ENCODE measurements at regions not wholly inside any gene's neighbourhood (a gene's known extent, or its start where the extent isn't known, plus 50 kb on each side); places are given as distances from the start of the nearest gene placed in this dataset.

DNA sequence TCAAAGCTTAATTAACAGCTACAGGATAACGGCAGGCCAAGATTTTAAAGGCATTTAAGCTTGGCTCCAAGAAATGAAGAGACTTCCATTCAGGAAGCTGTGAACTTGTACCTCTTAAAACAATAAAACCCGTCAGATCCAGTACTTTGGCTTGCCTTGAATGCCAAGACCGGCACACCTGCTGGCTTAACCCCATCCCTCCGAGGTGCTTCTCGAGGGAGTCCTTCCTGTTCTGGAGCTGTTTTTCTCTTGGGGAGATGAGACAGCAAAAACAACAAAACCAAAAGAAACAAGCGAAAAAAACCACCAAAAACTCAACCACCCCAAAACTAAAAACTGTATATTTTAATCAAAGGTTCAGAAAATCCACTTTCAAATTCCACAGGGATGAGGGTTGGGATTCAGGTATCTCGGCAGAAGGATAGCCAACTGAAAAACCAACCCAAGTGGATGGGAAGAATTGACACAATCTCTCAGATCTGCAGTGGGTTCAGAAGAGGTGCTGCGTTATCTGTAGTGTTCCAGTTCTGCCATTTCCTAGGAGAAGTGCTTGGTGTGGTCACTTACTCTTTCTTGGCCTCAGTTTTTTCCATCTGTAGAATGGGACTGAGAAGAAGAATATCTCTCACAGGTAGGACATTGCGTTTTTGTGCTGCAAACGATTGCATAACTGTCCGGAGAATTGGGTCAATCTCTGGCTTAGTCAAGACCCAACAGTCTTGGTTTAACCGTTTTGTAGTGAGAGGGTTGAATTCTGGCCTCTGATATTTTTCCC is 420.1 kb downstream of the VRK1 start:
- no peak for DNase-seq
- intact Hi-C loops (cut with DNase I), result no loop called here
- ATAC-seq (ENCODE audit: poor library complexity), result no peak

DNA sequence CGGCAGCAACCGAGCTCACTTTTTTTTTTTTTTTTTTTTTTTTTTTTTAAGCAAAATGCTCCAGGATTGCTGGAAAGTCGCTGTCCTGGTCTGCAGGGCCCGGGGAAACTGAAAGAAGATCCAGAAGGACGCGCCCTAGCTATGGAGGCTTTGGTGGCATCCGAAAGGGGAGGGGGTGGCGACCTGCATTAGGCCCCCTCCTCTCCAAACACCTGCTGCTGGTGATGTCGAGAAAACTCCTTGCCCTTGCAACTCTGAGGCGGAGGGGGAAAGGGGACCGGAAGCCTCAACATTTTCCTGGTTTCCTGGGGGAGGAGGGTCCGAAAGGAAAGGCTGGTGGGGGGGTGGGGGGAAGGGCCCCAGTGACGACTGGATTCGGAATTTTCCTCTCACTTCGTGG is 421.1 kb downstream of the VRK1 start:
- ATAC-seq (ENCODE audit: poor library complexity) (no peak), DNase-seq (no peak)
- intact Hi-C loops (cut with DNase I), result no loop called here

DNA sequence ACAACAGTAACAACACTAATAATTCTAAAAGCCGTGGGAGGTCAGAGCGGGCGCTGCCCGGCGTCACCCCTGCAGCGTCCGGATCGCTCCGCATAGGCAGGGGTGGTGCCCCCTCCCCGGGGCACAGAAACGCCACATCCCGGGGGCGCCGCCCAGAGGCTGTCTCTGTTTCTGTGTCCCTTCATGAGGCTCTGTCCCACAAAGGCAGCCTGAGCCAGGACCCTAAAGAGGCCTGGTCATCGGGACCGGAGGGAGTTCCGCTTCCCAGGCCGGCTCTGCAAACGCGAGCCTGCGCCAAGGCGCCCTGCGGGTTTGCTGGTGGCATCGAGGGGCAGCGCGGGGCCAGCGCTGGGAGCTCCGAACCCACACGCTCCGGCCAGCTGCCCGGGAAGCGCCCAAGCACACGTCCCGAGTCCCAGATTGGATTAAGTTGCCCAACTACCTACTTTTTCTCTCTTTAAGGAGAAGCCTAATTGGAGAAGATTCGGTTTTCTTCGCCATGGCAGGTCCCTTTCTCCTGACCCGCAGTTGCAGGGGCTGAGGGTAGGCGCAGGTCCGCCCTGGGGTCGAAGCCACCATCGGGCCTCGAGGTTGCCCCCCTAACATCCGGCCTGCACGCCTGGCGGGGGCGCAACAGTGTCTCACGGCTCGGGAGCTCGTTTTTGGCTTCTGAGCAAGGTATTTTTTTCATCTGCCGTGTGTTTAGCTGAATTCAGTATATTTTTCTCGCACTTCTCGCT is 421.7 kb downstream of the VRK1 start:
- intact Hi-C loops (cut with DNase I), result no loop called here
- DNase-seq (peak; percentile 40), ATAC-seq (ENCODE audit: poor library complexity) (no peak)

DNA sequence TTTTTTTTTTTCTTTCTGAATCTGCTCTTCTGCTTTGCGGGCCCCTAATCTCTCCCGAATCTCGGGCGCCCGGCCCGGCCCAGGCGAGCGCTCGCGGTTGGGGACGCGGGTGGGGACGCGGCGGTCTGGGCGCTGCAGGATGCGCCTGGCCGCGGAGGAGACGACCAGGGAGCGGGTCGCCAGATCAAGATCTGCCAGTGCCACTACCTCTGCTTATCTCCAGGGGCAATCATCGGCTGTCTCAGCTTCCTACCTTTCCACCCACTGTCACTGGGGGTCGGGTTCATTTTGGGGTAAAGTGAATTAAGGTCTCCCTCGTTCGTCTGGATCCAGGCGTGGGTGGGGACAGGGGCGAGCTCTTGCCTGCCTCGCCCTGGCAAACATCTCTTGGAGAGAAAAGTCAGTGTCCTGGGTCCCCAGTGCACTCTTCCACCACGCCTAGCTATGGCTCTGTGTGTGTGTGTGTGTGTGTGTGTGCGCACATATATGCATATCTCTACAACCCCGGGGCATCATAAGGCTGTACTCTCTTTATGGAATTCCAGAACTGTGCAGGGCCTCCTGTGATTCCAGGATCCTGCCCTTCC is 422.3 kb downstream of the VRK1 start:
- no peak for DNase-seq
- intact Hi-C loops (cut with DNase I), result no loop called here
- ATAC-seq (ENCODE audit: poor library complexity), result no peak

DNA sequence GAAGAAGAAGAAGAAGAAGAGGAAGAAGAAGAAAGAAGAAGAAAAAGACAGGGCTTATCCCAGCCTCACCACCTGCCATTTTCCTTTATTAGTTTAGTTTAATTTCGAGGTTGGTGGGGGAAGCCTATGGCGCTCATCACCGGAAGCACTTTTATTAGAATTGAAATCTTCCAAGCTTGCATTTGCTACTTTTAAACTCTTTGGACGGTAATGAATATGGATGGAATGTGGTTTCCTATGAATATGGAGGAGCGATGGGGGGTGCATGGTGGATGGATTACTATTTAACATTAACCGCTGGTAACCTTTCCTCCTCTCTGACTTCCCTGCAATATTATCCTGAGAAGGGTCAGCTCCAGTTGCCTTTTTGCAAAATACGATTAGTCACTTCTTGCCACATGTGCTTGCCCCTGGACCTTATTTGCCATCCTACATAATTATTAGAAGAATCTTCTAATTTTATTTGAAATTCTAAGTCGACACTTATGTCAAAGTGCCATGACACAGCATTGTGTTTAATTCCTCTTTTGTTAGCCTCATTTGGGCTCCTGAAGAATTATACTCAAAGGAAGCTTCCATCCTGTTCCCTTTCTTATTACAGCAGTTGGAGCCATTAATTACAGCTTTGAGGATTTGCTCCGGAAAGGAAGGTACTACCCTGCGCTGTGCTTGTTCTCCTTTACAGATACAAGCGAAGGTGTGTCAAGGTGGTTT is 424.5 kb downstream of the VRK1 start:
- no peak for DNase-seq
- ATAC-seq (ENCODE audit: poor library complexity), result no peak
- intact Hi-C loops (cut with DNase I), result no loop called here

DNA sequence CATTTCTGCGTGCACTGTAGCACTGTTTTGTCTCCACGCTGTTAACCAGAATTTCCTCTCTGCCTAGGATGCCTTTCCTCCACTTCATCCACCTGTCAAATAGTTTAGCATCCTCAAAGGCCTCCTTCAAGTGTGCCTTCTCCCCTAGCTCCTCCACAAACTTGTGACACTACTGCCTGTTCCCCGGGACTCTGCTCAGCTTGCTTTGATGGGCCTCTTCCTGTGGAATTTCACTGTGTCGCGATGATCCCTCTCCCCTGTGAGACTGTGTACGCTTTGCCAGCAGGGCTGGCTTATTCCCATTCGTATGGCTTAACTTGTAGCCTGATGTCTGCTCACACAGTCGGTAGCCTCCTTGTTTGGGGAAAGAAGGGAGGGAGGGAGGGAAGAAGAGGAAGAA is 426.8 kb downstream of the VRK1 start:
- intact Hi-C loops (cut with DNase I), result no loop called here
- DNase-seq (no peak), ATAC-seq (ENCODE audit: poor library complexity) (no peak)

DNA sequence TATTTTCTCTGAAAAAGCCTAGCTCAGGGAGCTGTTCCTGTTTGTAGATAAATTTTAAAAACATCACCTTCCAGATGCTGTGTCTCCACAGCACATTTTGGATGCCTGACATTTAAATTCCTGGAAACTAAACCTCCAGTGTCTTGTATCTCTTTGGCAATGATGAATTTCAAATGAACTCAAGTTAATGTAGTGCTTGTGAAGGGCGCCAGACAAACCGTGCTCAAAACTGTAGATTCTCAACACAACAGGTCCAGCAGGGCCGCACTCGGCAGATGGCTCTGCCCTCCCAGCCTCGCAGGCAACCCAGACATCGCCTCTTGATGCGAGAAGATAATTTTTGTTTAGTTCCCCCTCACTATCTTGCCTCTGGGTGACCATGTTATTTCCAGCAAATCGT is 432.9 kb downstream of the VRK1 start:
- DNase-seq (no peak), ATAC-seq (ENCODE audit: poor library complexity) (no peak)
- intact Hi-C loops (cut with DNase I), result no loop called here

DNA sequence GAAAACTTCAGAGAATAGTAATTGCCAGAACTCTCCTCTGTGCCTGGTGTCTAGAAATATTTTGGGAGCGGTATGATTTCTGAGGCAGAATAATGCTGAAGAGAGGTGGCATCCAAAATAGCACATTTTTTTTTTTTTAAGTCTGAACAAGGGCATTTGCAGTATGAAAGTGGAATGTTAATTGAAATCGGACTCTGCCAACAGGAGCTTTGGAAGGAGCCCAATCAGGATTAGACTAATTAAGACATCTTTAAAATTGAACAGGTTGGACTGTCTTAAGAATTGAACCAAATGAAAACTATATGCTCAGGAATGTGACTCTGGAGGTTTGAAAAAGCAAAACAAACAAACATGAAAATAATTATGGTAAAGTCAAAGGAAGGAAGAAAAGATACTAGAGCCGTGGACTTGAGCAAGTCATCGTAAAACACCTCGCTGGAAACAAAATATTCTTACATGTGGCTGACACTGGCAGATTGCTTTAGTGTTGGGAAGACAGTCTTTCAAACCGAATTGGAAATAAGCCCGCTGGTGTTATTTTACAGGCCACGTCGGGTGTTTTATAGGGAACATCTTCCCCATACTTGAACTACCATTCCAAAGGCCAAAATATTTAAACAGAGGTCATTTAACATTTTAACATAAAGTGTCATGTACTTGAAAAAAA is 436.3 kb downstream of the VRK1 start:
- DNase-seq (no peak), ATAC-seq (ENCODE audit: poor library complexity) (no peak)
- intact Hi-C loops (cut with DNase I), result no loop called here

DNA sequence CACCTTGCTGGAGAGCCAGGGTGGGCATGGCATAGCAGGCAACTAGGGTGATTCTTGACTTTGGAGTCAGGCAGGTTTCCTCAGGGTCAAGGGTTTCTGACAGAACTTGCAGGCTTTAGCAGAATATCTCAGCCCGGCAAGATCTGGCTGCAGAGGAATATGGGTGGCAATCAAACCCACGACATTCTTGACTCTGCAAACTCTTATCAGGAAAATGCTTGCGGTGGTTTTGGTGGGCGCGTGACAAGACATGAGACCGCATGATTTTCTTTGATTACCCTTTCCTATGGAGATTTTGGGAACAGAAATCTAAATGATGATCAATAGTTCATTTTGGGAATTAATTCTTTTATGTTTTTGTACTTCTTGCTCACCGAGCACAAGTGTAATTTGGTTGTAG is 449.5 kb downstream of the VRK1 start:
- intact Hi-C loops (cut with DNase I), result no loop called here
- no peak for ATAC-seq (ENCODE audit: poor library complexity)
- no peak for DNase-seq

DNA sequence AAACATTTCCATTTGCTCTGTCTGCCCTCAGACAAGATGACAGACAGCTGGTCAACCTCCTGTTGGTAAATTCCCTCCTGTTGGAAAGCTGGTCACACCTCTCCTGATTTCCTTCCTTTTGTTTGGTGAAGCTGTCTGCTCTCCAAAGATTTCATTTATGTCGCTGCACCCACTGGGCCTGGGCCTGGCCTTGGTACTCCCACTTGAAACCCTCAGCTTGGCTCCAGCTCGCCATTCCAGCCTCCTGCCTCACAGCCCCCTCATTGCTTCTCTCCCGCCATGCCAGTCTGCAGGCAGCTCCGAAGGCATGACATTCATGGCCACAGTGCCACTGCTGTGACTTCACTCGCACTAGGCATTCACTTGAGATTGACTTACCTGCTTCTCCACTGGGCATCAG is 451.8 kb downstream of the VRK1 start:
- DNase-seq (no peak), ATAC-seq (ENCODE audit: poor library complexity) (no peak)
- intact Hi-C loops (cut with DNase I), result no loop called here

DNA sequence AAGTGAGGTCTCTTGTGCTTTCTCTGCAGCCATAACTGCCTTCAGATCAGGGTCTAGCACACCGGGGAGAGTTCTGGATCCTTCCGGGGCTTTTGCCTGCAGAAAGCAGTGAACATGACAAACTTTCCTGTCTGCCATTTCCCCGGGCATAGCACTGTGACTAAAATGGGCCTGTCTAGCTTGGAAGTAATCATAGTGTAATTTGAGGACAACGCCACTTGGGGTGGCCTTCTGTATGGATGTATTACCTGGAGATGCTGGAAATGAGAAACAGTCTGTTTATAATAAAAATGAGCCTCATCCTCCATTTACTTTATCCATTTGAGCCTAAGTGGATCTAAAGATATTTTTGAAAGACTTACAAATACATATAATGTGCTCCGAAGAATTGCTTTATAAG is 453.7 kb downstream of the VRK1 start:
- intact Hi-C loops (cut with DNase I), result no loop called here
- DNase-seq (no peak), ATAC-seq (ENCODE audit: poor library complexity) (no peak)

DNA sequence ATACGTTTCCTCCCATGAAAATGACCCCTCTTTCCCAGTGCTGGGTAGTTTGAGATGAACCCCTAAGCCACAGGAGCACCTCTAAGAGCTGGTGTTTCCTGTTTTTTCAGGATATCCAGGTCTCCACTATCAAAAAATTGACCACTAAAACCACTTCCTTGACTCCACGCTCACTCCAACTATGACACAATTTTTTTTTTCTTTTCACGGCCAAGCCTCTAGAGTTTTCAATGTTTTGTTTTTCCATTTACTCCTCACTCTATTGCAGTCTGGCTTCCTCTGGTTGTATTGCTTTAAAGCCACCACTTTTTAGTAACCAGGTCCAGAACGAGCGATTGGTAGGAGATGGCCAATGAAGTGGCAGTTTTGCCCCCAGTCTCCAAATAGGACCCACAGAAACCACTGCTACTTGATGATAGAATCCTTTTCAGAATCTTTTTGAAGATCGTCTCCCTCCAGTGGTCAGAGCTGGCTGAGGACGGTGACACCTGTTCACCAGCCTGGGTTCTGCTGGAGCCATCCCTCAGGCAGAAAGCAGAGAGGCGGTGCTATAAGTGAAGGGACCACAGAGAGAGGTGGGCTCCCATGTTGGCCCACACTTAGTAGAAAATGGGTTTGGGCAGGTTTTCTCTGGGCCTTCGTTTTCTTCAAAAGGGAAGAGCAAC is 454.4 kb downstream of the VRK1 start:
- intact Hi-C loops (cut with DNase I), result no loop called here
- DNase-seq, result no peak
- ATAC-seq (ENCODE audit: poor library complexity), result no peak

DNA sequence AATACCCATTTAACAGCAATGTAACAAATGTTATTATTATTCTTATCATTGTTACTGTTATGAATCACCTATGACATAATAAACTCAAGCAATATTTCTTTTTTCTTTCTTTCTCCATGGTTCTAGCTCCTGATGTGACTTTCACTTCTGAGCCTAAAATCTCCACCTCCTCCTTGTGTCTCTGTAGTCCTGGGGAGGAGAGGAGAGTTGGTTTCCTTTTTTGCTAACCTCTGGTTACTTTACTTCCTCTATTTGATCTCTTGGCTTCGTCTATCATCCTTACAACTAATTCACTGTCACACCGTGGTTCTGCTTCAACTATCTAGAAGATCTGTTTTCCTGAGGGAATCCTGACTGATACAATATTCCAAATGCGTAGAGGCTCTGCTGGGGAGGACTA is 456.6 kb downstream of the VRK1 start:
- DNase-seq (no peak), ATAC-seq (ENCODE audit: poor library complexity) (no peak)
- intact Hi-C loops (cut with DNase I), result no loop called here

DNA sequence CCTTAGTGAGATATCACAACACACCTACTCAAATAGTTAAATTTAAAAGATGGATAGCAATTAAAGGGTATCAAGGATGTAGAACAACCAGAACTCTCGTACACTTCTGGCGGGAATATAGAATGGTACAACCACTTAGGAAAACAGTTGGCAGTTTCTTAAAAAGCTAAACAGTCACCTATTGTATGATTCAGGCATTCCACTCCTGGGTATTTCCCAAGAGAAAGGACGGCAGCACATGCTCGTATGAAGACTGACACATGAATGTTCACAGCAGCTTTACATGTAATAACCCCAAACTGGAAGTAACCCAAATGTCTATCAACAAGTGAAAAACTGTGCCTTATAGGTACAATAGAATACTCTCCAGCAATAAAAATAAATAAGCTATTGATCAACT is 465.2 kb downstream of the VRK1 start:
- intact Hi-C loops (cut with DNase I), result no loop called here
- DNase-seq (no peak), ATAC-seq (ENCODE audit: poor library complexity) (no peak)

DNA sequence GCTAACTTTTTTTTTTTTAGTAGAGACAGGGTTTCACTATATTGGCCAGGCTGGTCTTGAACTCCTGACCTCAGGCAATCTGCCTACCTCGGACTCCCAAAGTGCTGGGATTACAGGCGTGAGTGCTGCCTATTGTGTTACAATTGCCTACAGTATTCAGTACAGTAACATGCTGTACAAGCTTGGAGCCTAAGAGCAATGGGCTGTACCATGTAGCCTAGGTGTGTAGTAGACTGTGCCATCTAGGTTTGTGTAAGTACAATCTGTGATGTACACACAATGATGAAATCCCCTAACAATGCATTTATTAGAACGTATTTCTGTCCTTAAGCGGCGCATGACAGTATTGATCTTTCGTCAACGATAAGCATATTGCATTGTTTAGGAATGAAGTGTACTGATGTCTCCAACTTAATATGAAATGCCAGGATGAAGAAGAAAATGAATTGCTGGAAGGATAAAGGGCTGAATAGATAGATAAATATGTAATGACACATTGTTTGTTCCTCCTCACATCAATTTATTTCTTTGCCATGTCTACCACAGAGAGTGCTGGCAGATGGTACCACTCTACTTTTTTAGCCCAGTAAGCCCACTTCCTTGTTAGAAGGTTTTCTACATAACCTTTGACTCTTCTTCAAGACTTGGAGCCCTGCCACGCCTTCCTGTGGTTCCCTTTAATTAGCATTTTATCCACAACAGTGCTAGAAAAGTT is 467.5 kb downstream of the VRK1 start:
- ATAC-seq (ENCODE audit: poor library complexity) (no peak), DNase-seq (no peak)
- intact Hi-C loops (cut with DNase I), result no loop called here

DNA sequence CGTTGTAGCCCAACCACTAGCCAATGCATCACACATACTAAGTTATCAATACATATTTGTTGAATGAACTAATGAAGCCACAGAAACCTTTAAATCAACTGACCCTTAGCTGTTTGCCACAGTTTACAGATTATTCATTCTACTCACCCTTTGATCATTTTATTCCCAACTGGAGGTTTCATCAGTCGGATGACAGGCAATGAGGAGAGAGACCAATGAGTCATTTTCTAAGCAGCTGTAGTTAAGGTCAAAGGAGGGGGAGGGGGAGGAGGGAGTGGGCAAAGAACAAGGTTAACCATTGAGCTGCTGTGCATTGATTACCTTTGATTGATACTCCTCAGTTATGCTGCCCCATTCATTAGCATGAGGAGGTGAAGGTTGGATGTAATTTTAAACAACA is 469.5 kb downstream of the VRK1 start:
- no peak for ATAC-seq (ENCODE audit: poor library complexity)
- intact Hi-C loops (cut with DNase I), result no loop called here
- no peak for DNase-seq

DNA sequence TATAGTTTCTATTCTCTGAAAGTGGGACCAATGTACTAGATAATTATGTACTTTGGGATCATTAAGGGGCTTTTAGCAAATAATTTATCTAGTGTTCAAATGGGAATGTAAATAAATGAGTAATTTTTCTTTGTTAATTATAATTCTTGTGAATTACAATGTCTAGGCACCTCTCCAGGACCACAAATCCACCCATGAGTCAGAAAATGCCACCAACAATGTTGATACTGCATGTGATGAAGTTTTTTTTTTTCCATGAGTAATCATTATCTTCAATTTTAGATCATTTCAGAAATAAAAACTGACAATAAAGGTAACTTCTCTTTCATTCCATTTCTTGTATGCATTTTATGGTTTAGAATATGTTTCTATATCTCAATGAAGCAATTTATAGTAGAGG is 470.3 kb downstream of the VRK1 start:
- ATAC-seq (ENCODE audit: poor library complexity), result no peak
- intact Hi-C loops (cut with DNase I), result no loop called here
- no peak for DNase-seq

DNA sequence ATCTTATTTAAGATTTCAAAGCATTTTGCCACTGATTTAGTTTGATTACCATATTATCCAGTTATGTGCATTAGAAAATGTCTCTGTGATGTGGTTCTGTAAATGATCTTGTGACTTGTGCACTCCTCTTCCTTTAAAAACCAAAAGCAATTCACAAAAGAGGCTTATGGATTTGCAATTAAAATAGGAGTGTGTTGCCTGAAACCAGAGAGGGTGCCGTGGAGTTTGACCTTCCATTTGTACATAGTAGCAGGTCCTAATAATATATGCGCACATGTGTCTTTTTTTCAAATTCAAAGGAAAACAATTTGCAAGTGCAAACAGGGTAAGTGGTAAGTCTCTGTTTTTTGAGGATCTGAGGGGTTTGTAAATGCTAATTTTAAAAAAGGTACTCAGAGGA is 470.9 kb downstream of the VRK1 start:
- DNase-seq (no peak), ATAC-seq (ENCODE audit: poor library complexity) (no peak)
- intact Hi-C loops (cut with DNase I), result no loop called here
